Activated T-helper 9 cell treated with anti-CD3 and anti-CD28 coated beads, Interleukin-2, amount 50 U/mL, for 16 hours (primary cell): ENCODE measurements at regions not wholly inside any gene's neighbourhood (a gene's known extent, or its start where the extent isn't known, plus 50 kb on each side); places are given as distances from the start of the nearest gene placed in this dataset.

Experiments
- DNase-seq: peaks from one replicate; pipeline ENCODE4 v3.0.0-alpha.2; 2020; ENCODE audit warnings: low read depth

- DNase-seq, result no peak
Observed at GRCh38 chr4:22217480-22217879, 268.9 kb upstream of the KCNIP4 start.

DNA sequence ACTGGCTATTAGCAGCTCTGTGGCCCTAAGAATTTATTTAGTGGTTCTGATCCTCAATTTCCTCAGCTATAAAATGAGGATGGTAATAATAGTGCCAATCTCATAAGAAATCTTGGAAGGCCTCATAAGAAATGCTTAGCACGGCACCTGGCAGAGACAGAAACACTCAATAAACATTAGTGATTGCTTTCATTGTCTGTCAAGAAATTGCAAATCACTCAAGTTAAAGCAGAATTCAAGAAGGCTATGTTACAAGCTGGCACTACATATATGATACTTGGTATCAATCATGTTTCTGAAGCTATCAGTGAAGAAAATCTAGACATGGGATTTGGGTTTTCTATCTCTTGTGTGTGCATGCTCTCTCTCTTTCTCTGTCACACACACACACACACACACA is 267.7 kb upstream of the KCNIP4 start:
- no peak for DNase-seq

GRCh38 chr4:22215084-22215483 is 266.5 kb upstream of the KCNIP4 start:
- DNase-seq, result no peak

DNA sequence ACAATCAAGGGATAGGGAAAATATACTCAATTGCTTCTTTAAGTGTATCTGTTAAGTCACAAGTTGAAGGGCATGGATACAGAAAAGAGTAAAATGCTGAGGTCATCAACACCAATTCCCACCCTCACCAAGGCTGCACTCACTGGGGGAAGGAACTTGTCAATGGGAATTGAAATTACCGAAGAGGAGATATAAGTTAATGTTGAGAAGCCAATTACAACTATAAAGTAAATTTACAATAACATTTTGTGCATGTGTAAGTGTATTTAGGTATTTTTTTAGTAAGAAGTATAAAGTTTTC is 255.1 kb upstream of the KCNIP4 start:
- DNase-seq, result no peak

GRCh38 chr4:22202975-22203710 is 254.6 kb upstream of the KCNIP4 start:
- DNase-seq, result no peak

GRCh38 chr4:22202246-22202974 is 253.8 kb upstream of the KCNIP4 start:
- no peak for DNase-seq

GRCh38 chr4:22201256-22201655 is 252.7 kb upstream of the KCNIP4 start:
- DNase-seq, result no peak

GRCh38 chr4:22196551-22196950 is 248.0 kb upstream of the KCNIP4 start:
- no peak for DNase-seq

DNA sequence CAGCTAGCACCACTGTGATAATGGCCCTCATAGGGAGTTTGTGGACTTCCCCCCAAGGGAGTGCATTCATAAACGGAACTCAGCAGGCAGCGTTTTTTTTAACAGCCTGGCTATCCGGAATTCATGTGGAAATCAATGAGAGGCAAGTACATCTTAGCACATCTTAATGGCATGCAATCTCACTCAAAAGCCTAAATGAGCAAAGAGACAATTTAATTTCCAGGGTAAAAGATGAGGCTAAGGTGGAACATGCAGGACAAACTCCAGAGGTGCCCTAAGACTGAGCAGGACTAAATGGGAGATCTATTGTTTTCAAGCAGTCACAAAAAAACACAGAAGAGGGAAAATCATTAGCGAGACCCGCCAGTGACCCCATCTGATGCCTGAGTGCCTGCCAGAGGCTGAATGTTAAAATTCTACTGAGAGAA is 243.5 kb upstream of the KCNIP4 start:
- DNase-seq, result no peak

GRCh38 chr4:22191565-22191964 is 243.0 kb upstream of the KCNIP4 start:
- no peak for DNase-seq

- DNase-seq, result no peak
Observed at GRCh38 chr4:22190855-22191254, 242.3 kb upstream of the KCNIP4 start.

DNA sequence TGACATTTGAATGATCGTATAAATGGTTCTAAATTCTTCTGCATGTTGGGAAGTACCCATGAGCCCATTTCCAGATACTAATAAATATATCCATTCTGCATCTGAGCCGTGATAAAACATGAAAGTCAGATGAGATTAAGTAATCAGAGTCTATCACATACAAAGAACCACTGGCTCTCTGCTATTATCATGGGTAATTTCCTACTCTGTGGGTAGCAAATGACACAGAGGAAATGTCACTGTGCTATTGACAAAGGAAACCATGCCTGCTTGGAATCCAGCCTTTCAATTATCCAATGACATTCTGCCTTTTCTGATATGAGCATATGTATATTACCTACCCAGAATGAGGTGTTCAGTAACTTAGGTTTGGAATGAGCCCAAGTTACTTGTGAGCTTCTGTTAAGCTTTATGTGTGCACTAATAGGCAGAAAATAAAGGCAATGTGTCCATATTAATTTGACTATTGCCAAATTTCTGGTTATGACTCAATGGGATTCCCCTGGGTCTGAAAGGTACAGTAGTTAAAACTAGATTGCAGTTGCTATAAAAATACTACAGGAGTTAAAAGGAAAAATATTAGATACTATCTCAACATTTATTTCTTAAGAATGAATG is 238.7 kb upstream of the KCNIP4 start:
- DNase-seq, result no peak

- DNase-seq, result no peak
Observed at GRCh38 chr4:22181736-22182135, 233.2 kb upstream of the KCNIP4 start.

- no peak for DNase-seq
Observed at GRCh38 chr4:22179124-22179874, 230.7 kb upstream of the KCNIP4 start.

DNA sequence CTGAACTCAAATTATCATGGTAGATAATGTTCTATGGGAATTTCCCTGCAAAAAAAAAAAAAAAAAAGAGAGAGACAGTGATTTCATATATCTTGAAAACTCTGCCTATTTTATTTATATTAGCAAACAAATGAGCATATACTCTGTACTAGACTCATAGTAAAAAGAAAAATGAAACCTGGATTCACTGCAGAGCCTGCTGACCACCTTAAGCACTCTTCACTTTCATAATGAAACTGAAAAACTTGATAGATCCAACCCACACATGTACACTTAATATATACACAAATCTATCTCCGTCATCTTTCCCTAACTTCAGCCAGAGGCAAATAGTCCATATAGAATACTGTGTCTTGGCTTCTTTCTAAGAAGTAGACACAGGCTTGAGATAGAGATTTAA is 226.1 kb upstream of the KCNIP4 start:
- no peak for DNase-seq

GRCh38 chr4:22170353-22170752 is 221.8 kb upstream of the KCNIP4 start:
- no peak for DNase-seq

DNA sequence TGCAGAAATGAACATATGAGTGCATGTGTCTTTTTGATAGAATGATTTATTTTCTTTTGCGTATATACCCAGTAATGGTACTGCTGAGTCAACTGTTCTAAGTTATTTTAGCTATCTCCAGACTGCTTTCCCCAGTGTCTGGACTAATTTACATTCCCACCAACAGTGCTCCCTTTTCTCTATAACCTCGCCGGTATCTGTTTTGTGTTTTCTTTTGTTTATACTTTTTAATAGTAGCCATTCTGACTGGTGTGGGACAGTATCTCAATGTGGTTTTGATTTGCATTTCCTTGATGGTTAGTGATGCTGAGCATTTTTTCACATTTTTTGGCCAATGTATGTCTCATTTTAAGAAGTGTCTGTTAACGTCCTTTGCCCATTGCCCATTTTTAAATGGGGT is 218.6 kb upstream of the KCNIP4 start:
- no peak for DNase-seq

GRCh38 chr4:22162454-22162853 is 213.9 kb upstream of the KCNIP4 start:
- no peak for DNase-seq

DNA sequence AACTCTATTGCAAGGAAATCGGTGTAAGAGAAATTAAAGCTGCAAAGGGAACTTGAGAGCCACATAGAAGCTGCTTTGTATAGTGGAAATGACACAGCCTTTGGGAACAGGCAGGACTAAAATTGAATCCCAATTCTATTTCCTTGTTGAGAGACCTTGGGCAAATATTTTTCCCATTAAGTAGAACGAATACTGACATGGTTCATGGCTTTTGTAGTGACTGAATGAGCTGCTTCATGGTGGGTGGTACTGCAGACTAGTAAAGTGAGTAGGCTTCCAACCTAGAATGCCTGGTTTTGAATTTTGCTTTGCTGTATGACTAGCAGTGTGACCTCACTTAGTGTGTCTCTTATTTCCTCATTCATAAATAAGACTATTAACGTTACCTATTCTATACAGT is 182.2 kb upstream of the KCNIP4 start:
- DNase-seq, result no peak

DNA sequence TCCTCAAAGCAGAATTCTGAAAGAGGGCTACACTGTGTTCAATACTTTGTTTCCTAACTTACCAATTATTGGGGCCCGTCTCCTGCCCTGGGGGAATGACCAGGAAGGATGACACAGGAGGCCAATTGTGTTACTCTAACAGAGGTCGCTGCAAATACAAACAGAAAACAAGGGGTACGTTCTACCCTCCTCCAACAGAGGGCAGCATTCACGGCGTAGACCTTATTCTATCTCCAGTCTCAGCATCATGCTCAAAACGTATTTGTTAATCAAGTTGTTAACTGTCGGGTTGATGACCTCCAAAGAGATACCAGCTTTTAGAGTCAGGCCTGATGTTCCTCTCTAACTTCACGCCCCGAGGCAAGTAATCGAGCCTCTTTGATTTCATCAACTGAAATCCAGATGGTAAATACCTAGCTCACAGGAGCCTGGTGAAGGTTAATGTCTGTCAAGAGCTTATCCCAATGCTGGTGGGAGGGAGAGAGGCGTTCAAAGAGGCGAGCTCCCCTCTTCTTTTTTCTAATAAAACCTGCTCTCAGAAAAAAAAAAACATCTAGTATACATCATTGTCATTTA is 181.0 kb upstream of the KCNIP4 start:
- DNase-seq, result no peak

DNA sequence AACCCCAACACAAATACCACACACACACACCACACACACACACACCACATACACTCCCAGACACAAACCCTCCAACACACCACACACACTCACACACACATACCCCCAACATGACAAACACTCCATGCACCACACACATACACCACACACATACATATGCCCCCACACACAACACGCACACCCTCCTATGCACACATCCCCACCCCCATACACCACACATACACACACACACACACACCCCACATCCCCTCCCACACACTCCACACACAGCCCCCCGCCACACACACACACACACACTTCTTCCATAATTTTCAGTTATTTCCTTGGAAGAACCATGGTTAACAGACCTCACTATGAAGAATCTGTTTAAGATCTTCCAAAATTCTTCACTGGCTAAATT is 173.5 kb upstream of the KCNIP4 start:
- DNase-seq, result no peak

DNA sequence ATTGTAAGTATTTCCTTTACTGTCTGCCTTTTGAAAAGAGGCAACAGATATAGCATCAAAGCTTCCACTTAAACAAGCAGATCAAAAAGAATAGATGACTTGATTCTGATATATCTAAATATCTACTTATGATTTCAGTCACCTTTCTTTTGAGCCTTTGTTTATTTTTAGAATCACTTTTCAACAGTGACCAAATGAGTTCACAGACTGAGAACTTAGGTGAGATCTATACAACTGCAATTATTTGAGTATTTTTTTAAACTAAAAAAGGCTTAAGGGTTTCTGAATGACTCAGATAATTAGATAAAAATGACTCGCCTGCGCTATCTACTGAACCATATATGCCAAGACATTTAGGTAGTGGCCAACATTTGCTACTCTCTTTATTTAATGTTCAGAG is 166.7 kb upstream of the KCNIP4 start:
- DNase-seq, result no peak
